CD4-positive, alpha-beta T cell treated with Interleukin-6 at 100 ng/mL for 8 hours (primary cell): ENCODE measurements at regions not wholly inside any gene's neighbourhood (a gene's known extent, or its start where the extent isn't known, plus 50 kb on each side); places are given as distances from the start of the nearest gene placed in this dataset.
"Not testable (repeated sequence)": the region's sequence is repeated elsewhere in the genome, so short reads cannot be mapped to it uniquely, and the experiment has no call there.

ENCODE experiments used
- DNase-seq: peaks from one replicate; pipeline ENCODE4 v3.0.0-alpha.2; 2020; ENCODE audit warnings: mixed read lengths, low spot score

- DNase-seq, result not testable (repeated sequence)
These were observed 357.3 kb upstream of the WSB1 start for GRCh38 chr17:26936645-26937044.

- DNase-seq, result not testable (repeated sequence)
These were observed 356.1 kb upstream of the WSB1 start for GRCh38 chr17:26937750-26938322.

GRCh38 chr17:26939755-26940154 lies 354.2 kb upstream of the WSB1 start:
- DNase-seq, result not testable (repeated sequence)

- DNase-seq, result not testable (repeated sequence)
These were observed 353.3 kb upstream of the WSB1 start for GRCh38 chr17:26940587-26940986.

- no peak for DNase-seq
These were observed 331.4 kb upstream of the WSB1 start for GRCh38 chr17:26962255-26963162.

GRCh38 chr17:26963163-26963503 lies 330.8 kb upstream of the WSB1 start:
- DNase-seq, result no peak

- DNase-seq, result not testable (repeated sequence)
These were observed 327.9 kb upstream of the WSB1 start for GRCh38 chr17:26965898-26966624.

GRCh38 chr17:26966625-26967179 lies 327.2 kb upstream of the WSB1 start:
- not testable (repeated sequence) for DNase-seq

GRCh38 chr17:26981845-26982425 lies 312.0 kb upstream of the WSB1 start:
- DNase-seq, result not testable (repeated sequence)

GRCh38 chr17:26982563-26982962 lies 311.4 kb upstream of the WSB1 start:
- DNase-seq, result not testable (repeated sequence)

GRCh38 chr17:26987851-26988250 lies 306.1 kb upstream of the WSB1 start:
- not testable (repeated sequence) for DNase-seq

- not testable (repeated sequence) for DNase-seq
These were observed 299.3 kb upstream of the WSB1 start for GRCh38 chr17:26994648-26995047.

GRCh38 chr17:26996146-26996916 lies 297.6 kb upstream of the WSB1 start:
- not testable (repeated sequence) for DNase-seq

- not testable (repeated sequence) for DNase-seq
These were observed 286.0 kb upstream of the WSB1 start for GRCh38 chr17:27007734-27008531.

- no peak for DNase-seq
These were observed 284.8 kb upstream of the WSB1 start for GRCh38 chr17:27009087-27009486.

GRCh38 chr17:27010138-27010537 lies 283.8 kb upstream of the WSB1 start:
- DNase-seq, result not testable (repeated sequence)

GRCh38 chr17:27030552-27030951 lies 263.4 kb upstream of the WSB1 start:
- not testable (repeated sequence) for DNase-seq

- DNase-seq, result no peak
These were observed 255.2 kb upstream of the WSB1 start for GRCh38 chr17:27038676-27039075.

- DNase-seq, result not testable (repeated sequence)
These were observed 248.9 kb upstream of the WSB1 start for GRCh38 chr17:27045039-27045438.

- no peak for DNase-seq
These were observed 244.7 kb upstream of the WSB1 start for GRCh38 chr17:27049104-27049784.
